HL-60 (cell line): ENCODE measurements at regions not wholly inside any gene's neighbourhood (a gene's known extent, or its start where the extent isn't known, plus 50 kb on each side); places are given as distances from the start of the nearest gene placed in this dataset.

ENCODE experiments used
- DNase-seq, 2 experiments: peaks; one replicate each; pipeline ENCODE4 v3.0.0-alpha.2; 2010 to 2020; ENCODE audit warnings: low read depth in 1 of 2, low spot score in 1 of 2
- H3K27ac ChIP-seq: fragments of 250-450 bp; sonication (Bioruptor Pico); replicated peaks from 2 replicates; pipeline ENCODE4 v1.5.1; 2020; ENCODE audit warnings: mild to moderate bottlenecking, moderate library complexity
- H3K27me3 ChIP-seq: fragments of 250-450 bp; sonication (Bioruptor Pico); 2 replicates; pipeline ENCODE4 v1.5.1; 2021; ENCODE audit warnings: mild to moderate bottlenecking, moderate library complexity; ENCODE audit not compliant: insufficient read depth, poor library complexity, severe bottlenecking
- H3K4me3 ChIP-seq: replicated peaks from 2 replicates; pipeline ENCODE4 v1.5.1; 2011; ENCODE audit warnings: mild to moderate bottlenecking, control low read depth, low read length; ENCODE audit not compliant: insufficient read depth
- GABPA ChIP-seq: IDR thresholded peaks from 2 replicates; pipeline ENCODE4 v1.6.1; 2012; ENCODE audit warnings: low read depth
- POLR2AphosphoS5 ChIP-seq: IDR thresholded peaks from 2 replicates; pipeline ENCODE4 v1.6.1; 2012; ENCODE audit warnings: low read depth
- REST ChIP-seq: IDR thresholded peaks from 2 replicates; pipeline ENCODE4 v1.6.1; 2012; ENCODE audit warnings: low read depth; ENCODE audit not compliant: insufficient replicate concordance
- SPI1 ChIP-seq: IDR thresholded peaks from 2 replicates; pipeline ENCODE4 v1.6.1; 2012; ENCODE audit warnings: low read depth, mild to moderate bottlenecking, borderline replicate concordance
- TF ChIP-seq, protein P1 (sequence below): IDR thresholded peaks from one replicate; pipeline ENCODE4 v1.5.1; 2011; ENCODE audit warnings: low read length, control low read depth, inconsistent platforms; ENCODE audit not compliant: insufficient read depth

- Histone ChIP-seq H3K27me3 (no peaks in the 10 kb centered on the region), H3K27ac (no peak overlapping the region), H3K4me3 (no peak overlapping the region)
- TF ChIP-seq GABPA (no peak), SPI1 (no peak), POLR2AphosphoS5 (no peak), REST (no peak)
- no peak for DNase-seq
Observed at GRCh38 chr4:30989508-30989907, 269.3 kb downstream of the PCDH7 start.

- Histone ChIP-seq H3K4me3 (no peak overlapping the region), H3K27ac (no peak overlapping the region), H3K27me3 (no peaks in the 10 kb centered on the region)
- DNase-seq = no peak
- TF ChIP-seq REST (no peak), POLR2AphosphoS5 (no peak), SPI1 (no peak), GABPA (no peak)
- TF ChIP-seq, protein P1, sequence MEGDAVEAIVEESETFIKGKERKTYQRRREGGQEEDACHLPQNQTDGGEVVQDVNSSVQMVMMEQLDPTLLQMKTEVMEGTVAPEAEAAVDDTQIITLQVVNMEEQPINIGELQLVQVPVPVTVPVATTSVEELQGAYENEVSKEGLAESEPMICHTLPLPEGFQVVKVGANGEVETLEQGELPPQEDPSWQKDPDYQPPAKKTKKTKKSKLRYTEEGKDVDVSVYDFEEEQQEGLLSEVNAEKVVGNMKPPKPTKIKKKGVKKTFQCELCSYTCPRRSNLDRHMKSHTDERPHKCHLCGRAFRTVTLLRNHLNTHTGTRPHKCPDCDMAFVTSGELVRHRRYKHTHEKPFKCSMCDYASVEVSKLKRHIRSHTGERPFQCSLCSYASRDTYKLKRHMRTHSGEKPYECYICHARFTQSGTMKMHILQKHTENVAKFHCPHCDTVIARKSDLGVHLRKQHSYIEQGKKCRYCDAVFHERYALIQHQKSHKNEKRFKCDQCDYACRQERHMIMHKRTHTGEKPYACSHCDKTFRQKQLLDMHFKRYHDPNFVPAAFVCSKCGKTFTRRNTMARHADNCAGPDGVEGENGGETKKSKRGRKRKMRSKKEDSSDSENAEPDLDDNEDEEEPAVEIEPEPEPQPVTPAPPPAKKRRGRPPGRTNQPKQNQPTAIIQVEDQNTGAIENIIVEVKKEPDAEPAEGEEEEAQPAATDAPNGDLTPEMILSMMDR = no peak
Observed at GRCh38 chr4:30996841-30997240, 276.7 kb downstream of the PCDH7 start.

DNA sequence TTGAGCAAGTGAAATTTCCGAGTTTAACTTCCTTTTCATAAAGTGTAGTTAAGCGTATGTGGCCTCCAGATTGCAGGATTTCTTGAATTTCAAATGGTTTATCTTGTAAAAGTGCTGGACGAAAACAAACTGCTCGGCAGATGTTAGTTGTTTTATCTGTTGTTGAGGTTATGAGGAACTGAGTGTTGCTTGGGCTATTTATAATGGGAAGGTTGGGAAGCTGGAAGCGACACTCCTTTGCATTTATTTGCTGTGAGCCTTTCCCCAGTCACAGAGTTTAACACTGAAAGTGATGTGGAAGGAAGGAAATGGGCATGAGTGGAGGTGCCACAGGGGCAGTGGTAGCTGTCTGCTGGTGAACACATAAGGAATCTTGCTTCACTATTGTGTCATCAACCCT lies 284.9 kb downstream of the PCDH7 start:
- Histone ChIP-seq H3K27me3 (no peaks in the 10 kb centered on the region), H3K4me3 (no peak overlapping the region), H3K27ac (no peak overlapping the region)
- DNase-seq = no peak
- TF ChIP-seq REST (no peak), POLR2AphosphoS5 (no peak), SPI1 (no peak), GABPA (no peak)
- TF ChIP-seq, protein P1 = no peak

- DNase-seq = no peak
- no peak for TF ChIP-seq SPI1
- TF ChIP-seq POLR2AphosphoS5 = no peak
- TF ChIP-seq GABPA = no peak
- no peak for TF ChIP-seq REST
- TF ChIP-seq, protein P1 = no peak
- Histone ChIP-seq H3K27me3 (no peaks in the 10 kb centered on the region), H3K4me3 (no peak overlapping the region), H3K27ac (no peak overlapping the region)
Observed at GRCh38 chr4:31007858-31008257, 287.7 kb downstream of the PCDH7 start.
